ENCODE measurements at regions not wholly inside any gene's neighbourhood (a gene's known extent, or its start where the extent isn't known, plus 50 kb on each side); places are given as distances from the start of the nearest gene placed in this dataset.

GRCh38 chr7:145092766-145093165, 256.9 kb upstream of the TPK1 start:
- Histone ChIP-seq H3K9ac (ENCODE audit: insufficient read depth in 1 of 2, low read length in 2 of 2) (no peak overlapping the region), H3K27ac (ENCODE audit: low read depth in 1 of 2, low read length in 1 of 2) (no peak overlapping the region), H3K4me1 (ENCODE audit: control insufficient read depth in 5 of 5, insufficient read depth in 5 of 5, low read length in 5 of 5) (no peaks in the 10 kb centered on the region), H3K9me3 (ENCODE audit: control insufficient read depth in 4 of 4, insufficient read depth in 3 of 4, low read length in 3 of 4) (no peaks in the 10 kb centered on the region), H3K36me3 (ENCODE audit: control insufficient read depth in 4 of 4, insufficient read depth in 4 of 4, low read length in 4 of 4) (no peaks in the 10 kb centered on the region), H3K4me3 (no peak overlapping the region), H3K27me3 (ENCODE audit: control insufficient read depth in 3 of 3, insufficient read depth in 3 of 3, low read length in 2 of 3) (no peaks in the 10 kb centered on the region)
- no peak for ATAC-seq (ENCODE audit: insufficient read depth, low FRiP score)
- TF ChIP-seq CTCF (IDR thresholded peaks at IDR 0.05; ENCODE audit: control extremely low read depth, extremely low read depth): no peak
- WGBS, 2 donors: 67 to 80% methylated on average over 4 of the region's 4 CpGs
- peak; percentile 17 to 79 (median 68) for DNase-seq

GRCh38 chr7:145088111-145088745, 252.4 kb upstream of the TPK1 start:
- no peaks in the 10 kb centered on the region for H3K4me1 ChIP-seq (ENCODE audit: control insufficient read depth in 5 of 5, insufficient read depth in 5 of 5, low read length in 5 of 5)
- no peaks in the 10 kb centered on the region for H3K9me3 ChIP-seq (ENCODE audit: control insufficient read depth in 4 of 4, insufficient read depth in 3 of 4, low read length in 3 of 4)
- no peak overlapping the region for H3K27ac ChIP-seq (ENCODE audit: low read depth in 1 of 2, low read length in 1 of 2)
- WGBS, 2 donors: 59 to 86% methylated on average over 3 of the region's 3 CpGs
- ATAC-seq (ENCODE audit: insufficient read depth, low FRiP score) (no peak), DNase-seq (no peak)
- no peaks in the 10 kb centered on the region for H3K36me3 ChIP-seq (ENCODE audit: control insufficient read depth in 4 of 4, insufficient read depth in 4 of 4, low read length in 4 of 4)
- no peak overlapping the region for H3K9ac ChIP-seq (ENCODE audit: insufficient read depth in 1 of 2, low read length in 2 of 2)
- TF ChIP-seq CTCF (IDR thresholded peaks at IDR 0.05; ENCODE audit: control extremely low read depth, extremely low read depth): no peak
- no peak overlapping the region for H3K4me3 ChIP-seq
- no peaks in the 10 kb centered on the region for H3K27me3 ChIP-seq (ENCODE audit: control insufficient read depth in 3 of 3, insufficient read depth in 3 of 3, low read length in 2 of 3)

- Histone ChIP-seq H3K27me3 (ENCODE audit: control insufficient read depth in 3 of 3, insufficient read depth in 3 of 3, low read length in 2 of 3) (no peaks in the 10 kb centered on the region), H3K9ac (ENCODE audit: insufficient read depth in 1 of 2, low read length in 2 of 2) (no peak overlapping the region), H3K4me1 (ENCODE audit: control insufficient read depth in 5 of 5, insufficient read depth in 5 of 5, low read length in 5 of 5) (no peaks in the 10 kb centered on the region), H3K9me3 (ENCODE audit: control insufficient read depth in 4 of 4, insufficient read depth in 3 of 4, low read length in 3 of 4) (no peaks in the 10 kb centered on the region), H3K4me3 (no peak overlapping the region), H3K27ac (ENCODE audit: low read depth in 1 of 2, low read length in 1 of 2) (no peak overlapping the region), H3K36me3 (ENCODE audit: control insufficient read depth in 4 of 4, insufficient read depth in 4 of 4, low read length in 4 of 4) (no peaks in the 10 kb centered on the region)
- no peak for TF ChIP-seq CTCF (IDR thresholded peaks at IDR 0.05; ENCODE audit: control extremely low read depth, extremely low read depth)
- WGBS, 2 donors: 82 to 84% methylated on average over 6 of the region's 6 CpGs
- DNase-seq (no peak), ATAC-seq (ENCODE audit: insufficient read depth, low FRiP score) (no peak)
Observed at GRCh38 chr7:145082366-145083161, 246.7 kb upstream of the TPK1 start.

All from lung (tissue), 11 donors.